Ovary (tissue), 3 donors: ENCODE measurements at regions not wholly inside any gene's neighbourhood (a gene's known extent, or its start where the extent isn't known, plus 50 kb on each side); places are given as distances from the start of the nearest gene placed in this dataset.

Experiments used
- POLR2A ChIP-seq: fragments of 450-650 bp; IDR thresholded peaks from one replicate; pipeline ENCODE4 v1.6.1; 2017; ENCODE audit warnings: antibody characterized with exemption, mild to moderate bottlenecking, moderate library complexity
- TF ChIP-seq, protein P1 (sequence below), 3 donors: fragments of 450-650 bp in 2 of 3; fragments of 200-600 bp in 1 of 3; IDR thresholded peaks; one replicate each; pipeline versions ENCODE4 v1.5.1 to v1.8.0; 2016 to 2022; ENCODE audit warnings: antibody characterized with exemption in 3 of 3, mild to moderate bottlenecking in 1 of 3
- donor health status: DM: no; HTN: no; CAD: no.

DNA sequence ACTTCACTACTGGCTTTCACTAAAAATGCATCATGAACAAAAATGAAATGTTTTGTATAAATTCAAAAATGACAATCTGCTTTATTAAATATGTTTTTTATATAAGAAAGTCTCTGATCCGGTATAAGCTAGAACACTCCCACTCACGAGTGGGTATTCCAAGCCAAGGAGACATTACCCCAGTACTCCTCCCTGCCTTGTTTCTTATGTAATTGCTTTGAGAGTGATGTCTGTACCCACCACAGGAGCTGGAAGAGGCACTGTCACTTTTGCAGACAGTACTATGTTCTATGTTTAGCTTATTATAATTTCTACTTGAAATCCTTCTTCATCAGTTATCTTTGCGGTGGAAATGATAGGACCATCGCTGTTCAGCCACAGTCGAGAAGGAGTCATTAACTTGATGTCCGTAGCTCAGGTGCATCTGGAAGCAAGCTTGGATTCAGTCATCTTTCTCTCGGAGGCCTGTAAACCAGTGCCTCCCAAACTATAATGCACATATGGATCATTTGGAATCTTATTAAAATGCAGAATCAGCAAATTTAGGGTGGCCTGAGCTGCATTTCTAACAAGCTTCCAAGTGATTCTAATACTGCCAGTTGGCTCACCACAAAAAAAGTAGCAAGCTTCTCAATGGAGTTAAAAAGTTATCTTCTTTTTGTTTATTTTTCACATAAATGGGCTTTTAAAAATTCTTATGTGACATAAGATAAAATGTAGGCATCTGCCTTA lies 396.4 kb downstream of the GRIA2 start:
- TF ChIP-seq, protein P1, sequence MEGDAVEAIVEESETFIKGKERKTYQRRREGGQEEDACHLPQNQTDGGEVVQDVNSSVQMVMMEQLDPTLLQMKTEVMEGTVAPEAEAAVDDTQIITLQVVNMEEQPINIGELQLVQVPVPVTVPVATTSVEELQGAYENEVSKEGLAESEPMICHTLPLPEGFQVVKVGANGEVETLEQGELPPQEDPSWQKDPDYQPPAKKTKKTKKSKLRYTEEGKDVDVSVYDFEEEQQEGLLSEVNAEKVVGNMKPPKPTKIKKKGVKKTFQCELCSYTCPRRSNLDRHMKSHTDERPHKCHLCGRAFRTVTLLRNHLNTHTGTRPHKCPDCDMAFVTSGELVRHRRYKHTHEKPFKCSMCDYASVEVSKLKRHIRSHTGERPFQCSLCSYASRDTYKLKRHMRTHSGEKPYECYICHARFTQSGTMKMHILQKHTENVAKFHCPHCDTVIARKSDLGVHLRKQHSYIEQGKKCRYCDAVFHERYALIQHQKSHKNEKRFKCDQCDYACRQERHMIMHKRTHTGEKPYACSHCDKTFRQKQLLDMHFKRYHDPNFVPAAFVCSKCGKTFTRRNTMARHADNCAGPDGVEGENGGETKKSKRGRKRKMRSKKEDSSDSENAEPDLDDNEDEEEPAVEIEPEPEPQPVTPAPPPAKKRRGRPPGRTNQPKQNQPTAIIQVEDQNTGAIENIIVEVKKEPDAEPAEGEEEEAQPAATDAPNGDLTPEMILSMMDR (IDR thresholded peaks at IDR 0.05): no peak
- no peak for TF ChIP-seq POLR2A
